T-cell (primary cell): ENCODE measurements at regions not wholly inside any gene's neighbourhood (a gene's known extent, or its start where the extent isn't known, plus 50 kb on each side); places are given as distances from the start of the nearest gene placed in this dataset.

Experiments used
- ATAC-seq, 4 experiments: fragments of 200-7000 bp in 3 of 4; fragments of 150-1000 bp in 1 of 4; cut with Tn5 transposase; replicated peaks in 1 of 4; 1 replicate in 3 of 4; 2 replicates in 1 of 4; pipeline ENCODE4 v1.10.0; 2021; ENCODE audit warnings: moderate library complexity in 3 of 4, mild to moderate bottlenecking in 2 of 4, moderate number of reproducible peaks in 1 of 4
- CTCF ChIA-PET, 2 donors: fragments of 300-600 bp; sonication (Branson Sonifier 250); formaldehyde crosslinking; loops; one replicate each; lab custom pipeline; 2022; ENCODE audit warnings: antibody characterized with exemption in 2 of 2; lab: Charles Lee
- POLR2A ChIA-PET, 2 donors: fragments of 300-600 bp; sonication (Branson Sonifier 250); formaldehyde crosslinking; loops; one replicate each; lab custom pipeline; 2022; ENCODE audit warnings: antibody characterized with exemption in 2 of 2; lab: Charles Lee
- DNase-seq, 35 experiments: peaks; one replicate each; pipeline versions ENCODE4 v3.0.0 to v3.0.0-alpha.2; 2013 to 2023
- H3K27ac ChIP-seq: one replicate; pipeline ENCODE4 v1.5.1; 2013; ENCODE audit warnings: low read length
- H3K27me3 ChIP-seq, 2 experiments: replicated peaks in 1 of 2; 1 replicate in 1 of 2; 2 replicates in 1 of 2; pipeline versions ENCODE4 v1.6.1 to v1.7.0; 2013; ENCODE audit warnings: low read length in 1 of 2, mixed read lengths in 1 of 2; ENCODE audit not compliant: control insufficient read depth in 2 of 2, insufficient read depth in 2 of 2; ENCODE audit errors: extremely low read depth in 1 of 2
- H3K36me3 ChIP-seq, 2 donors: 1 replicate in 1 of 2; 2 replicates in 1 of 2; pipeline versions ENCODE4 v1.6.1 to v1.7.0; 2013; ENCODE audit warnings: low read length in 1 of 2; ENCODE audit not compliant: control insufficient read depth in 2 of 2, insufficient read depth in 1 of 2; ENCODE audit errors: extremely low read depth in 1 of 2
- H3K4me1 ChIP-seq, 2 experiments: 1 replicate in 1 of 2; 2 replicates in 1 of 2; pipeline versions ENCODE4 v1.6.1 to v1.7.0; 2013; ENCODE audit warnings: low read length in 2 of 2, mixed read lengths in 1 of 2; ENCODE audit not compliant: insufficient read depth in 2 of 2, control insufficient read depth in 1 of 2; ENCODE audit errors: extremely low read depth in 1 of 2
- H3K4me3 ChIP-seq, 2 donors: 1 replicate in 1 of 2; 2 replicates in 1 of 2; pipeline versions ENCODE4 v1.5.1 to v1.7.0; 2013; ENCODE audit warnings: mild to moderate bottlenecking in 2 of 2, low read length in 1 of 2, moderate library complexity in 1 of 2; ENCODE audit not compliant: control insufficient read depth in 1 of 2; ENCODE audit errors: extremely low read depth in 1 of 2
- H3K9me3 ChIP-seq: 2 replicates; pipeline ENCODE4 v1.7.0; 2013
- H3K27ac Mint-ChIP-seq, 2 donors: one replicate each; pipeline ENCODE4 v1.8.0; 2020 to 2021; ENCODE audit warnings: mild to moderate bottlenecking in 2 of 2, mixed read lengths in 2 of 2
- H3K27me3 Mint-ChIP-seq, 2 donors: one replicate each; pipeline ENCODE4 v1.8.0; 2021 to 2022; ENCODE audit warnings: mixed read lengths in 2 of 2
- H3K36me3 Mint-ChIP-seq: one replicate; pipeline ENCODE4 v1.8.0; 2021; ENCODE audit warnings: mixed read lengths
- H3K4me1 Mint-ChIP-seq, 3 donors: one replicate each; pipeline ENCODE4 v1.8.0; 2020 to 2022; ENCODE audit warnings: mixed read lengths in 3 of 3, mild to moderate bottlenecking in 1 of 3
- H3K4me3 Mint-ChIP-seq, 3 donors: one replicate each; pipeline ENCODE4 v1.8.0; 2020 to 2022; ENCODE audit warnings: mild to moderate bottlenecking in 3 of 3, mixed read lengths in 3 of 3, moderate library complexity in 3 of 3
- H3K9me3 Mint-ChIP-seq, 3 donors: one replicate each; pipeline ENCODE4 v1.8.0; 2020 to 2022; ENCODE audit warnings: mixed read lengths in 3 of 3
- WGBS: methylation state at CpG from one replicate; pipeline ENCODE4 v1.1.5; 2013; ENCODE audit warnings: missing lambda C conversion rate; ENCODE audit not compliant: insufficient coverage; 5-methylcytosine and 5-hydroxymethylcytosine counted together

- Mint-ChIP-seq H3K9me3 (no peaks in the 10 kb centered on the region), H3K4me3 (no peak overlapping the region), H3K4me1 (no peaks in the 10 kb centered on the region), H3K27ac (no peak overlapping the region), H3K36me3 (no peaks in the 10 kb centered on the region), H3K27me3 (peaks cover 0 to 3% of the 10 kb centered on the region in 2 donors)
- CTCF ChIA-PET = no interaction called here
- no peaks in the 10 kb centered on the region for H3K36me3 ChIP-seq
- DNase-seq = no peak
- H3K4me1 ChIP-seq = no peaks in the 10 kb centered on the region
- H3K27ac ChIP-seq = no peak overlapping the region
- no peak overlapping the region for H3K4me3 ChIP-seq
- no peak for ATAC-seq
- H3K27me3 ChIP-seq = no peaks in the 10 kb centered on the region
- no CpG with 5 or more reads among the region's 1 CpG for WGBS
- no peaks in the 10 kb centered on the region for H3K9me3 ChIP-seq
- POLR2A ChIA-PET = no interaction called here
These were observed 357.0 kb downstream of the FBXO15 start for GRCh38 chr18:73790587-73790986.

- Mint-ChIP-seq H3K27ac (no peak overlapping the region), H3K36me3 (no peaks in the 10 kb centered on the region), H3K4me3 (no peak overlapping the region), H3K9me3 (no peaks in the 10 kb centered on the region), H3K27me3 (peaks cover 0 to 3% of the 10 kb centered on the region in 2 donors), H3K4me1 (no peaks in the 10 kb centered on the region)
- WGBS = 75% methylated on average over 4 of the region's 5 CpGs
- Histone ChIP-seq H3K4me1 (no peaks in the 10 kb centered on the region), H3K27me3 (no peaks in the 10 kb centered on the region), H3K27ac (no peak overlapping the region), H3K4me3 (no peak overlapping the region), H3K36me3 (no peaks in the 10 kb centered on the region), H3K9me3 (no peaks in the 10 kb centered on the region)
- ATAC-seq (no peak), DNase-seq (no peak)
- ChIA-PET CTCF (no interaction called here), POLR2A (no interaction called here)
These were observed 360.3 kb downstream of the FBXO15 start for GRCh38 chr18:73787316-73787715.

GRCh38 chr18:73785300-73785699 lies 362.3 kb downstream of the FBXO15 start:
- H3K4me3 Mint-ChIP-seq = no peak overlapping the region
- Histone ChIP-seq H3K27ac (no peak overlapping the region), H3K27me3 (no peaks in the 10 kb centered on the region), H3K4me1 (no peaks in the 10 kb centered on the region), H3K9me3 (no peaks in the 10 kb centered on the region), H3K4me3 (no peak overlapping the region), H3K36me3 (no peaks in the 10 kb centered on the region)
- no CpG with 5 or more reads among the region's 1 CpG for WGBS
- no peak overlapping the region for H3K27ac Mint-ChIP-seq
- ATAC-seq (no peak), DNase-seq (no peak)
- peaks cover 0 to 3% of the 10 kb centered on the region in 2 donors for H3K27me3 Mint-ChIP-seq
- ChIA-PET CTCF (no interaction called here), POLR2A (no interaction called here)
- H3K9me3 Mint-ChIP-seq = no peaks in the 10 kb centered on the region
- H3K36me3 Mint-ChIP-seq = no peaks in the 10 kb centered on the region
- no peaks in the 10 kb centered on the region for H3K4me1 Mint-ChIP-seq

GRCh38 chr18:73784853-73785252 lies 362.8 kb downstream of the FBXO15 start:
- Histone ChIP-seq H3K4me1 (no peaks in the 10 kb centered on the region), H3K36me3 (no peaks in the 10 kb centered on the region), H3K9me3 (no peaks in the 10 kb centered on the region), H3K27ac (no peak overlapping the region), H3K4me3 (no peak overlapping the region), H3K27me3 (no peaks in the 10 kb centered on the region)
- no peak for ATAC-seq
- Mint-ChIP-seq H3K27ac (no peak overlapping the region), H3K27me3 (peaks cover 0 to 3% of the 10 kb centered on the region in 2 donors), H3K9me3 (no peaks in the 10 kb centered on the region), H3K4me3 (no peak overlapping the region), H3K36me3 (no peaks in the 10 kb centered on the region), H3K4me1 (no peaks in the 10 kb centered on the region)
- 89% methylated on average over 5 of the region's 8 CpGs for WGBS
- DNase-seq = no peak
- ChIA-PET POLR2A (no interaction called here), CTCF (no interaction called here)

GRCh38 chr18:73782405-73782804 lies 365.2 kb downstream of the FBXO15 start:
- Mint-ChIP-seq H3K9me3 (no peaks in the 10 kb centered on the region), H3K27me3 (peaks cover 0 to 3% of the 10 kb centered on the region in 2 donors), H3K27ac (no peak overlapping the region), H3K4me1 (no peaks in the 10 kb centered on the region), H3K4me3 (no peak overlapping the region), H3K36me3 (no peaks in the 10 kb centered on the region)
- Histone ChIP-seq H3K9me3 (no peaks in the 10 kb centered on the region), H3K4me1 (no peaks in the 10 kb centered on the region), H3K36me3 (no peaks in the 10 kb centered on the region), H3K27me3 (no peaks in the 10 kb centered on the region), H3K27ac (no peak overlapping the region), H3K4me3 (no peak overlapping the region)
- POLR2A ChIA-PET = no interaction called here
- CTCF ChIA-PET = no interaction called here
- 87% methylated on average over 3 of the region's 6 CpGs for WGBS
- ATAC-seq (no peak), DNase-seq (no peak)

- no peaks in the 10 kb centered on the region for H3K4me1 Mint-ChIP-seq
- DNase-seq (no peak), ATAC-seq (no peak)
- WGBS = 73% methylated on average over 4 of the region's 7 CpGs
- no peak overlapping the region for H3K4me3 Mint-ChIP-seq
- H3K27ac Mint-ChIP-seq = no peak overlapping the region
- CTCF ChIA-PET = no interaction called here
- POLR2A ChIA-PET = no interaction called here
- H3K36me3 ChIP-seq = no peaks in the 10 kb centered on the region
- H3K9me3 ChIP-seq = no peaks in the 10 kb centered on the region
- H3K27me3 Mint-ChIP-seq = peaks cover 0 to under 1% of the 10 kb centered on the region in 2 donors
- no peaks in the 10 kb centered on the region for H3K36me3 Mint-ChIP-seq
- H3K27ac ChIP-seq = no peak overlapping the region
- no peaks in the 10 kb centered on the region for H3K9me3 Mint-ChIP-seq
- no peaks in the 10 kb centered on the region for H3K4me1 ChIP-seq
- H3K4me3 ChIP-seq = no peak overlapping the region
- no peaks in the 10 kb centered on the region for H3K27me3 ChIP-seq
These were observed 367.4 kb downstream of the FBXO15 start for GRCh38 chr18:73780218-73780617.

- Mint-ChIP-seq H3K36me3 (no peaks in the 10 kb centered on the region), H3K4me3 (no peak overlapping the region), H3K27ac (no peak overlapping the region), H3K27me3 (peaks cover 0 to 4% of the 10 kb centered on the region in 2 donors), H3K9me3 (no peaks in the 10 kb centered on the region), H3K4me1 (no peaks in the 10 kb centered on the region)
- Histone ChIP-seq H3K36me3 (no peaks in the 10 kb centered on the region), H3K4me3 (no peak overlapping the region), H3K4me1 (no peaks in the 10 kb centered on the region), H3K27me3 (no peaks in the 10 kb centered on the region), H3K27ac (no peak overlapping the region), H3K9me3 (no peaks in the 10 kb centered on the region)
- CTCF ChIA-PET = no interaction called here
- WGBS = 100% methylated on average over 1 of the region's 2 CpGs
- ATAC-seq (no peak), DNase-seq (no peak)
- POLR2A ChIA-PET = no interaction called here
These were observed 369.6 kb downstream of the FBXO15 start for GRCh38 chr18:73778032-73778359.
